C4-2B (cell line): ENCODE measurements at regions not wholly inside any gene's neighbourhood (a gene's known extent, or its start where the extent isn't known, plus 50 kb on each side); places are given as distances from the start of the nearest gene placed in this dataset.

ENCODE experiments used
- CTCF ChIP-seq: fragments of 450-650 bp; conservative IDR thresholded peaks from 2 replicates; pipeline ENCODE4 v1.5.1; 2017; ENCODE audit warnings: mild to moderate bottlenecking
- ZFX ChIP-seq: fragments of 450-650 bp; IDR thresholded peaks from 2 replicates; pipeline ENCODE4 v1.6.1; 2017

- TF ChIP-seq CTCF (no peak), ZFX (no peak)
Observed at GRCh38 chr4:167897116-167897515, 195.2 kb upstream of the ANXA10 start.
